ENCODE measurements at regions not wholly inside any gene's neighbourhood (a gene's known extent, or its start where the extent isn't known, plus 50 kb on each side); places are given as distances from the start of the nearest gene placed in this dataset.

- Histone ChIP-seq H2AFZ (ENCODE audit: control insufficient read depth, low read length) (no peak overlapping the region), H3K27ac (ENCODE audit: control insufficient read depth, insufficient read depth, low read length) (no peak overlapping the region), H4K20me1 (ENCODE audit: control insufficient read depth, extremely low read depth, insufficient read depth, low read length) (no peaks in the 10 kb centered on the region), H3K4me3 (ENCODE audit: control insufficient read depth in 2 of 3, extremely low read depth in 1 of 3, insufficient read depth in 2 of 3, low read depth in 1 of 3, low read length in 3 of 3) (no peak overlapping the region), H3K79me2 (ENCODE audit: control insufficient read depth, insufficient read depth, low read length) (no peaks in the 10 kb centered on the region), H3K9me3 (ENCODE audit: control insufficient read depth, low read depth, low read length) (no peaks in the 10 kb centered on the region), H3K4me2 (ENCODE audit: control insufficient read depth, extremely low read depth, insufficient read depth, low read depth, low read length) (no peak overlapping the region), H3K9ac (ENCODE audit: control insufficient read depth, extremely low read depth, insufficient read depth, low read length) (no peak overlapping the region), H3K4me1 (ENCODE audit: control insufficient read depth, extremely low read depth, insufficient read depth, low read length) (no peaks in the 10 kb centered on the region), H3K9me1 (ENCODE audit: control insufficient read depth, extremely low read depth, insufficient read depth, low read length) (no peaks in the 10 kb centered on the region), H3K27me3 (ENCODE audit: control insufficient read depth, extremely low read depth, insufficient read depth, low read length) (no peaks in the 10 kb centered on the region), H3K36me3 (ENCODE audit: control insufficient read depth in 2 of 2, extremely low read depth in 1 of 2, insufficient read depth in 2 of 2, low read length in 2 of 2) (no peaks in the 10 kb centered on the region)
- dilution Hi-C loops (cut with MboI; ENCODE audit: extremely low pct_ligation_motif_present, low sequenced_read_pairs) = no loop called here
- FAIRE-seq (no peak), DNase-seq (ENCODE audit: low read depth, low spot score) (no peak)
- TF ChIP-seq CTCF (optimal IDR thresholded peaks at IDR 0.05 in 1 of 3, IDR thresholded peaks at IDR 0.05 in 1 of 3, conservative IDR thresholded peaks at IDR 0.05 in 1 of 3; ENCODE audit: extremely low read depth in 1 of 3, insufficient read depth in 2 of 3, low read length in 3 of 3) (no peak), EZH2 (IDR thresholded peaks at IDR 0.05; ENCODE audit: low read length) (no peak)
These were observed 172.5 kb downstream of the IPMK start for GRCh38 chr10:58094985-58095718.

GRCh38 chr10:58091886-58092285, 175.8 kb downstream of the IPMK start:
- H3K36me3 ChIP-seq (ENCODE audit: control insufficient read depth in 2 of 2, extremely low read depth in 1 of 2, insufficient read depth in 2 of 2, low read length in 2 of 2) = no peaks in the 10 kb centered on the region
- dilution Hi-C loops (cut with MboI; ENCODE audit: extremely low pct_ligation_motif_present, low sequenced_read_pairs) = no loop called here
- peaks cover 14% of the 10 kb centered on the region for H3K4me1 ChIP-seq (ENCODE audit: control insufficient read depth, extremely low read depth, insufficient read depth, low read length)
- H3K27ac ChIP-seq (ENCODE audit: control insufficient read depth, insufficient read depth, low read length) = no peak overlapping the region
- H3K4me2 ChIP-seq (ENCODE audit: control insufficient read depth, extremely low read depth, insufficient read depth, low read depth, low read length) = no peak overlapping the region
- no peak for FAIRE-seq
- no peaks in the 10 kb centered on the region for H3K9me1 ChIP-seq (ENCODE audit: control insufficient read depth, extremely low read depth, insufficient read depth, low read length)
- H3K9ac ChIP-seq (ENCODE audit: control insufficient read depth, extremely low read depth, insufficient read depth, low read length) = no peak overlapping the region
- H3K27me3 ChIP-seq (ENCODE audit: control insufficient read depth, extremely low read depth, insufficient read depth, low read length) = no peaks in the 10 kb centered on the region
- no peak for DNase-seq (ENCODE audit: low read depth, low spot score)
- no peaks in the 10 kb centered on the region for H4K20me1 ChIP-seq (ENCODE audit: control insufficient read depth, extremely low read depth, insufficient read depth, low read length)
- no peak overlapping the region for H2AFZ ChIP-seq (ENCODE audit: control insufficient read depth, low read length)
- H3K9me3 ChIP-seq (ENCODE audit: control insufficient read depth, low read depth, low read length) = no peaks in the 10 kb centered on the region
- TF ChIP-seq CTCF (optimal IDR thresholded peaks at IDR 0.05 in 1 of 3, IDR thresholded peaks at IDR 0.05 in 1 of 3, conservative IDR thresholded peaks at IDR 0.05 in 1 of 3; ENCODE audit: extremely low read depth in 1 of 3, insufficient read depth in 2 of 3, low read length in 3 of 3) (no peak), EZH2 (IDR thresholded peaks at IDR 0.05; ENCODE audit: low read length) (no peak)
- H3K79me2 ChIP-seq (ENCODE audit: control insufficient read depth, insufficient read depth, low read length) = no peaks in the 10 kb centered on the region
- H3K4me3 ChIP-seq (ENCODE audit: control insufficient read depth in 2 of 3, extremely low read depth in 1 of 3, insufficient read depth in 2 of 3, low read depth in 1 of 3, low read length in 3 of 3) = no peak overlapping the region

All from keratinocyte (primary cell).